ENCODE measurements at regions not wholly inside any gene's neighbourhood (a gene's known extent, or its start where the extent isn't known, plus 50 kb on each side); places are given as distances from the start of the nearest gene placed in this dataset.

GRCh38 chr2:155755481-155755880 is 577.0 kb downstream of the NR4A2 start:
- Histone ChIP-seq H3K36me3 (ENCODE audit: control insufficient read depth in 2 of 2, extremely low read depth in 1 of 2, insufficient read depth in 2 of 2, low read length in 2 of 2) (no peaks in the 10 kb centered on the region), H3K27ac (ENCODE audit: insufficient read depth, low read depth, low read length) (no peak overlapping the region), H3K79me2 (ENCODE audit: control insufficient read depth, insufficient read depth, low read length) (no peaks in the 10 kb centered on the region), H3K4me1 (ENCODE audit: control insufficient read depth, extremely low read depth, insufficient read depth, low read length) (no peaks in the 10 kb centered on the region), H3K9me1 (replicated peaks; ENCODE audit: control insufficient read depth, extremely low read depth, insufficient read depth, low read length) (no peaks in the 10 kb centered on the region), H4K20me1 (replicated peaks; ENCODE audit: control insufficient read depth, extremely low read depth, insufficient read depth, low read length) (no peaks in the 10 kb centered on the region), H3K9me3 (replicated peaks; ENCODE audit: control insufficient read depth, insufficient read depth, low read length) (no peaks in the 10 kb centered on the region), H3K27me3 (ENCODE audit: control insufficient read depth in 2 of 2, insufficient read depth in 2 of 2, low read length in 2 of 2) (no peaks in the 10 kb centered on the region), H3K4me2 (ENCODE audit: insufficient read depth, low read length) (no peak overlapping the region), H3K4me3 (replicated peaks in 1 of 3; ENCODE audit: insufficient read depth in 1 of 3, low read depth in 1 of 3, low read length in 3 of 3) (no peak overlapping the region), H2AFZ (ENCODE audit: low read depth, low read length) (no peak overlapping the region), H3K9ac (replicated peaks; ENCODE audit: extremely low read depth, insufficient read depth, low read length) (no peak overlapping the region)
- dilution Hi-C loops (cut with MboI; ENCODE audit: extremely low pct_ligation_motif_present, low sequenced_read_pairs), result no loop called here
- no peak for DNase-seq (ENCODE audit: low read depth, low spot score)
- TF ChIP-seq GATA2 (IDR thresholded peaks at IDR 0.05; ENCODE audit: insufficient read depth, insufficient read length, low read depth, low read length) (no peak), EZH2 (IDR thresholded peaks at IDR 0.05; ENCODE audit: borderline replicate concordance, low read depth, low read length, severe bottlenecking) (no peak), POLR2A (IDR thresholded peaks at IDR 0.05; ENCODE audit: low read depth, low read length) (no peak), MYC (IDR thresholded peaks at IDR 0.05; ENCODE audit: low read depth, low read length) (no peak)
- FAIRE-seq, result no peak
- POLR2A ChIA-PET, result no interaction called here
- CTCF ChIA-PET, result no interaction called here
- intact Hi-C loops (cut with micrococcal nuclease), result loop anchor here (5.0 kb wide), 1 partner anchor 1137 kb away; no protein-coding TSS in a partner anchor
- no TSS peak for BruUV-seq (replicated peaks)

- H3K27ac ChIP-seq (ENCODE audit: insufficient read depth, low read depth, low read length), result no peak overlapping the region
- no TSS peak for BruUV-seq (replicated peaks)
- no peaks in the 10 kb centered on the region for H3K9me1 ChIP-seq (replicated peaks; ENCODE audit: control insufficient read depth, extremely low read depth, insufficient read depth, low read length)
- ChIA-PET POLR2A (no interaction called here), CTCF (no interaction called here)
- FAIRE-seq, result no peak
- no peaks in the 10 kb centered on the region for H3K79me2 ChIP-seq (ENCODE audit: control insufficient read depth, insufficient read depth, low read length)
- H3K4me2 ChIP-seq (ENCODE audit: insufficient read depth, low read length), result no peak overlapping the region
- no peaks in the 10 kb centered on the region for H3K9me3 ChIP-seq (replicated peaks; ENCODE audit: control insufficient read depth, insufficient read depth, low read length)
- H4K20me1 ChIP-seq (replicated peaks; ENCODE audit: control insufficient read depth, extremely low read depth, insufficient read depth, low read length), result no peaks in the 10 kb centered on the region
- no peaks in the 10 kb centered on the region for H3K4me1 ChIP-seq (ENCODE audit: control insufficient read depth, extremely low read depth, insufficient read depth, low read length)
- DNase-seq (ENCODE audit: low read depth, low spot score), result no peak
- no peaks in the 10 kb centered on the region for H3K27me3 ChIP-seq (ENCODE audit: control insufficient read depth in 2 of 2, insufficient read depth in 2 of 2, low read length in 2 of 2)
- H3K36me3 ChIP-seq (ENCODE audit: control insufficient read depth in 2 of 2, extremely low read depth in 1 of 2, insufficient read depth in 2 of 2, low read length in 2 of 2), result no peaks in the 10 kb centered on the region
- intact Hi-C loops (cut with micrococcal nuclease) (no loop called here), dilution Hi-C loops (cut with MboI; ENCODE audit: extremely low pct_ligation_motif_present, low sequenced_read_pairs) (no loop called here)
- H3K4me3 ChIP-seq (replicated peaks in 1 of 3; ENCODE audit: insufficient read depth in 1 of 3, low read depth in 1 of 3, low read length in 3 of 3), result no peak overlapping the region
- TF ChIP-seq GATA2 (IDR thresholded peaks at IDR 0.05; ENCODE audit: insufficient read depth, insufficient read length, low read depth, low read length) (no peak), POLR2AphosphoS5 (IDR thresholded peaks at IDR 0.05; ENCODE audit: insufficient read depth, low read depth, low read length) (no peak), POLR2A (IDR thresholded peaks at IDR 0.05; ENCODE audit: low read depth, low read length) (no peak), MAX (IDR thresholded peaks at IDR 0.05; ENCODE audit: insufficient read depth, insufficient read length) (no peak), JUN (IDR thresholded peaks at IDR 0.05; ENCODE audit: borderline replicate concordance, insufficient read depth, insufficient read length, low read depth) (no peak), CTCF (IDR thresholded peaks at IDR 0.05; ENCODE audit: extremely low read depth in 1 of 2, insufficient read depth in 1 of 2, low read depth in 1 of 2, low read length in 2 of 2) (no peak), FOS (IDR thresholded peaks at IDR 0.05; ENCODE audit: borderline replicate concordance, insufficient read depth, low read length) (no peak), MYC (IDR thresholded peaks at IDR 0.05; ENCODE audit: low read depth, low read length) (no peak), EZH2 (IDR thresholded peaks at IDR 0.05; ENCODE audit: borderline replicate concordance, low read depth, low read length, severe bottlenecking) (no peak)
- no peak overlapping the region for H3K9ac ChIP-seq (replicated peaks; ENCODE audit: extremely low read depth, insufficient read depth, low read length)
- no peak overlapping the region for H2AFZ ChIP-seq (ENCODE audit: low read depth, low read length)
Measured at GRCh38 chr2:155748131-155748530, 584.4 kb downstream of the NR4A2 start.
